ENCODE measurements at regions not wholly inside any gene's neighbourhood (a gene's known extent, or its start where the extent isn't known, plus 50 kb on each side); places are given as distances from the start of the nearest gene placed in this dataset.

- Histone ChIP-seq H3K4me3 (ENCODE audit: low read length in 3 of 3) (no peak overlapping the region), H3K9me3 (ENCODE audit: control insufficient read depth in 2 of 3, insufficient read depth in 1 of 3, low read length in 3 of 3) (no peaks in the 10 kb centered on the region), H3K27ac (ENCODE audit: low read depth in 2 of 2, low read length in 2 of 2) (no peak overlapping the region), H3K4me1 (ENCODE audit: control insufficient read depth in 2 of 3, insufficient read depth in 2 of 3, low read depth in 1 of 3, low read length in 3 of 3) (no peaks in the 10 kb centered on the region), H3K36me3 (ENCODE audit: control insufficient read depth in 2 of 3, insufficient read depth in 3 of 3, low read length in 3 of 3) (no peaks in the 10 kb centered on the region), H3K27me3 (ENCODE audit: control insufficient read depth, insufficient read depth, low read length) (no peaks in the 10 kb centered on the region), H3K9ac (ENCODE audit: low read length in 3 of 3) (no peak overlapping the region)
- FAIRE-seq (no peak), DNase-seq (no peak)
- TF ChIP-seq CTCF (IDR thresholded peaks at IDR 0.05; ENCODE audit: borderline replicate concordance, extremely low read depth, insufficient read depth) = no peak
- intact Hi-C loops (cut with DNase I) = no loop called here
Measured at GRCh38 chr5:103410172-103410571, 151.6 kb downstream of the MACIR start.

- Histone ChIP-seq H3K4me1 (ENCODE audit: control insufficient read depth in 2 of 3, insufficient read depth in 2 of 3, low read depth in 1 of 3, low read length in 3 of 3) (no peaks in the 10 kb centered on the region), H3K27ac (ENCODE audit: low read depth in 2 of 2, low read length in 2 of 2) (no peak overlapping the region), H3K27me3 (ENCODE audit: control insufficient read depth, insufficient read depth, low read length) (no peaks in the 10 kb centered on the region), H3K36me3 (ENCODE audit: control insufficient read depth in 2 of 3, insufficient read depth in 3 of 3, low read length in 3 of 3) (no peaks in the 10 kb centered on the region), H3K9ac (ENCODE audit: low read length in 3 of 3) (no peak overlapping the region), H3K4me3 (ENCODE audit: low read length in 3 of 3) (no peak overlapping the region), H3K9me3 (ENCODE audit: control insufficient read depth in 2 of 3, insufficient read depth in 1 of 3, low read length in 3 of 3) (no peaks in the 10 kb centered on the region)
- no peak for TF ChIP-seq CTCF (IDR thresholded peaks at IDR 0.05; ENCODE audit: borderline replicate concordance, extremely low read depth, insufficient read depth)
- DNase-seq = no peak
- FAIRE-seq = no peak
- intact Hi-C loops (cut with DNase I) = no loop called here
Measured at GRCh38 chr5:103409013-103409670, 150.6 kb downstream of the MACIR start.

- H3K36me3 ChIP-seq (ENCODE audit: control insufficient read depth in 2 of 3, insufficient read depth in 3 of 3, low read length in 3 of 3) = no peaks in the 10 kb centered on the region
- intact Hi-C loops (cut with DNase I) = no loop called here
- no peaks in the 10 kb centered on the region for H3K27me3 ChIP-seq (ENCODE audit: control insufficient read depth, insufficient read depth, low read length)
- no peak for TF ChIP-seq CTCF (IDR thresholded peaks at IDR 0.05; ENCODE audit: borderline replicate concordance, extremely low read depth, insufficient read depth)
- no peak overlapping the region for H3K27ac ChIP-seq (ENCODE audit: low read depth in 2 of 2, low read length in 2 of 2)
- H3K9me3 ChIP-seq (ENCODE audit: control insufficient read depth in 2 of 3, insufficient read depth in 1 of 3, low read length in 3 of 3) = no peaks in the 10 kb centered on the region
- no peaks in the 10 kb centered on the region for H3K4me1 ChIP-seq (ENCODE audit: control insufficient read depth in 2 of 3, insufficient read depth in 2 of 3, low read depth in 1 of 3, low read length in 3 of 3)
- H3K4me3 ChIP-seq (ENCODE audit: low read length in 3 of 3) = no peak overlapping the region
- no peak overlapping the region for H3K9ac ChIP-seq (ENCODE audit: low read length in 3 of 3)
- DNase-seq = no peak
- no peak for FAIRE-seq
Measured at GRCh38 chr5:103408408-103408807, 149.8 kb downstream of the MACIR start.

GRCh38 chr5:103407402-103407801, 148.8 kb downstream of the MACIR start:
- Histone ChIP-seq H3K27me3 (ENCODE audit: control insufficient read depth, insufficient read depth, low read length) (no peaks in the 10 kb centered on the region), H3K4me3 (ENCODE audit: low read length in 3 of 3) (no peak overlapping the region), H3K9me3 (ENCODE audit: control insufficient read depth in 2 of 3, insufficient read depth in 1 of 3, low read length in 3 of 3) (no peaks in the 10 kb centered on the region), H3K9ac (ENCODE audit: low read length in 3 of 3) (no peak overlapping the region), H3K36me3 (ENCODE audit: control insufficient read depth in 2 of 3, insufficient read depth in 3 of 3, low read length in 3 of 3) (no peaks in the 10 kb centered on the region), H3K27ac (ENCODE audit: low read depth in 2 of 2, low read length in 2 of 2) (no peak overlapping the region), H3K4me1 (ENCODE audit: control insufficient read depth in 2 of 3, insufficient read depth in 2 of 3, low read depth in 1 of 3, low read length in 3 of 3) (no peaks in the 10 kb centered on the region)
- DNase-seq = no peak
- no peak for TF ChIP-seq CTCF (IDR thresholded peaks at IDR 0.05; ENCODE audit: borderline replicate concordance, extremely low read depth, insufficient read depth)
- intact Hi-C loops (cut with DNase I) = no loop called here
- FAIRE-seq = no peak
